K562 (cell line): ENCODE measurements at regions not wholly inside any gene's neighbourhood (a gene's known extent, or its start where the extent isn't known, plus 50 kb on each side); places are given as distances from the start of the nearest gene placed in this dataset.

Experiments
- ATAC-seq: fragments of 200-7000 bp; cut with Tn5 transposase; 3 replicates; pipeline ENCODE4 v1.9.1; 2020; ENCODE audit warnings: moderate library complexity
- BruUV-seq: library from RNA; stranded (reverse); fragments of 400-500 nt; replicated peaks from 2 replicates; lab custom pipeline; 2021; lab: Mats Ljungman, UMichigan
- CTCF ChIA-PET: fragments of 300-600 bp; formaldehyde crosslinking; extraction: SDS; loops from one replicate; lab custom pipeline; 2021; ENCODE audit warnings: low intra/inter-chr PET ratio; lab: Yijun Ruan, JAX
- POLR2A ChIA-PET: fragments of 300-600, 350-650 bp; sonication (Branson Sonifier 250); formaldehyde crosslinking; extraction: SDS; loops from one replicate; lab custom pipeline; 2021; ENCODE audit warnings: antibody characterized with exemption, inconsistent platforms; lab: Yijun Ruan, JAX
- DNase-seq, 4 experiments: peaks; one replicate each; pipeline versions ENCODE4 v3.0.0 to v3.0.0-alpha.2; 2011 to 2018; ENCODE audit warnings: low spot score in 3 of 4, mixed read lengths in 3 of 4; ENCODE audit errors: extremely low read depth in 1 of 4
- FAIRE-seq: peaks from 2 replicates; lab custom pipeline; 2011; peaks lifted over from hg19 to GRCh38; lab: Jason Lieb, UNC
- H2AFZ ChIP-seq: 2 replicates; pipeline ENCODE4 v1.6.0; 2011; ENCODE audit warnings: low read depth, low read length, control low read depth, inconsistent platforms
- H3K27ac ChIP-seq: fragments of 200-600 bp; 3 replicates; pipeline ENCODE4 v1.8.0; 2011; ENCODE audit warnings: low read depth, mild to moderate bottlenecking, control low read depth, inconsistent platforms, low read length, moderate library complexity, mixed read lengths; ENCODE audit errors: extremely low read depth
- H3K27me3 ChIP-seq, 2 experiments: fragments of 300-600 bp in 1 of 2; 2 replicates in 1 of 2; 3 replicates in 1 of 2; pipeline versions ENCODE4 v1.6.0 to v1.8.0; 2011; ENCODE audit warnings: inconsistent platforms in 2 of 2, low read length in 2 of 2, mild to moderate bottlenecking in 1 of 2, mixed read lengths in 1 of 2, moderate library complexity in 1 of 2; ENCODE audit not compliant: control insufficient read depth in 2 of 2, insufficient read depth in 2 of 2
- H3K36me3 ChIP-seq: fragments of 300-600 bp; 3 replicates; pipeline ENCODE4 v1.8.0; 2011; ENCODE audit warnings: mild to moderate bottlenecking, low read length, inconsistent platforms; ENCODE audit not compliant: control insufficient read depth, insufficient read depth
- H3K4me1 ChIP-seq, 2 experiments: fragments of 200-600 bp in 1 of 2; replicated peaks in 1 of 2; 2 replicates in 1 of 2; 3 replicates in 1 of 2; pipeline versions ENCODE4 v1.5.1 to v1.8.0; 2011; ENCODE audit warnings: inconsistent platforms in 2 of 2, low read length in 2 of 2, mild to moderate bottlenecking in 1 of 2, mixed read lengths in 1 of 2, moderate library complexity in 1 of 2; ENCODE audit not compliant: control insufficient read depth in 2 of 2, insufficient read depth in 2 of 2
- H3K4me2 ChIP-seq: 2 replicates; pipeline ENCODE4 v1.6.1; 2011; ENCODE audit warnings: low read length, control low read depth, inconsistent platforms, mixed read lengths; ENCODE audit not compliant: insufficient read depth
- H3K4me3 ChIP-seq: fragments of 200-600 bp; sonication (generic), shearing (Covaris generic); 2 replicates; pipeline ENCODE4 v1.5.1; 2016; ENCODE audit warnings: control low read depth, inconsistent platforms
- H3K79me2 ChIP-seq: fragments of 200-600 bp; 3 replicates; pipeline ENCODE4 v1.8.0; 2011; ENCODE audit warnings: low read length, inconsistent platforms; ENCODE audit not compliant: control insufficient read depth, insufficient read depth
- H3K9ac ChIP-seq, 2 experiments: 2 replicates each; pipeline versions ENCODE4 v1.6.0 to v1.6.1; 2011; ENCODE audit warnings: low read depth in 2 of 2, low read length in 2 of 2, control low read depth in 1 of 2, inconsistent platforms in 1 of 2, mild to moderate bottlenecking in 1 of 2, mixed read lengths in 1 of 2; ENCODE audit not compliant: insufficient read depth in 1 of 2
- H3K9me1 ChIP-seq: one replicate; pipeline ENCODE4 v1.6.0; 2011; ENCODE audit warnings: inconsistent platforms, mild to moderate bottlenecking, low read length, moderate library complexity; ENCODE audit not compliant: control insufficient read depth, insufficient read depth
- H3K9me3 ChIP-seq: replicated peaks from 2 replicates; pipeline ENCODE4 v1.5.1; 2011; ENCODE audit warnings: low read depth, low read length, inconsistent platforms; ENCODE audit not compliant: control insufficient read depth, insufficient read depth
- H4K20me1 ChIP-seq: replicated peaks from 2 replicates; pipeline ENCODE4 v1.6.1; 2011; ENCODE audit warnings: low read length, inconsistent platforms, mixed read lengths; ENCODE audit not compliant: control insufficient read depth, insufficient read depth
- BHLHE40 ChIP-seq: IDR thresholded peaks from 2 replicates; pipeline ENCODE4 v1.6.1; 2011; ENCODE audit warnings: low read length, improper control_type of control experiment
- ESRRA ChIP-seq: fragments of 450-650 bp; IDR thresholded peaks from 2 replicates; pipeline ENCODE4 v1.6.1; 2014; ENCODE audit warnings: low read depth, mild to moderate bottlenecking, moderate library complexity, borderline replicate concordance
- FOXP1 ChIP-seq: sonication (generic); formaldehyde crosslinking; IDR thresholded peaks from 2 replicates; pipeline ENCODE4 v1.8.0; 2022; ENCODE audit warnings: mild to moderate bottlenecking, missing genetic modification reagents
- HCFC1 ChIP-seq: IDR thresholded peaks from 2 replicates; pipeline ENCODE4 v1.6.1; 2012; ENCODE audit warnings: low read depth, low read length, improper control_type of control experiment
- HINFP ChIP-seq: fragments of 450-650 bp; conservative IDR thresholded peaks from 2 replicates; pipeline ENCODE4 v1.6.1; 2016; ENCODE audit warnings: missing genetic modification characterization, low read depth, mild to moderate bottlenecking, control low read depth, missing compliant biosample characterization
- KAT2B ChIP-seq: IDR thresholded peaks from one replicate; pipeline ENCODE4 v1.6.1; 2012; ENCODE audit warnings: low read depth, mild to moderate bottlenecking, control low read depth, inconsistent platforms, low read length, moderate library complexity
- MTA3 ChIP-seq: fragments of 450-650 bp; formaldehyde crosslinking; IDR thresholded peaks from 2 replicates; pipeline ENCODE4 v1.6.1; 2017; ENCODE audit warnings: mild to moderate bottlenecking, borderline replicate concordance
- NCOA4 ChIP-seq: fragments of 450-650 bp; IDR thresholded peaks from 2 replicates; pipeline ENCODE4 v1.6.1; 2018; ENCODE audit warnings: mild to moderate bottlenecking; ENCODE audit not compliant: partially characterized antibody
- ZFP1 ChIP-seq: fragments of 450-650 bp; formaldehyde crosslinking; IDR thresholded peaks from 2 replicates; pipeline ENCODE4 v1.4.0; 2020; ENCODE audit warnings: mild to moderate bottlenecking, mixed read lengths
- ZNF24 ChIP-seq: fragments of 450-650 bp; IDR thresholded peaks from 2 replicates; pipeline ENCODE4 v1.6.1; 2016
- in situ Hi-C: fragments of 300-500 bp; cut with MboI; formaldehyde crosslinking; loops from 4 replicates; pipeline ENCODE4 v1.15.0; 2018; ENCODE audit warnings: inconsistent platforms, mixed read lengths
- intact Hi-C: fragments of 100-400 bp; cut with micrococcal nuclease; formaldehyde crosslinking; loops from 2 replicates; pipeline ENCODE4 v1.14.2; 2022

GRCh38 chrX:26925088-26925487 is 538.1 kb downstream of the PPP4R3C start:
- no peak overlapping the region for H3K4me3 ChIP-seq
- H3K27me3 ChIP-seq = no peaks in the 10 kb centered on the region
- no peaks in the 10 kb centered on the region for H3K4me1 ChIP-seq
- H3K9me1 ChIP-seq = no peaks in the 10 kb centered on the region
- H3K79me2 ChIP-seq = no peaks in the 10 kb centered on the region
- no peak overlapping the region for H2AFZ ChIP-seq
- H4K20me1 ChIP-seq = no peaks in the 10 kb centered on the region
- ATAC-seq (no peak), FAIRE-seq (no peak), DNase-seq (no peak)
- no TSS peak for BruUV-seq
- in situ Hi-C loops (no loop called here), intact Hi-C loops (no loop called here)
- no peak overlapping the region for H3K27ac ChIP-seq
- ChIA-PET POLR2A (no interaction called here), CTCF (no interaction called here)
- no peaks in the 10 kb centered on the region for H3K9me3 ChIP-seq
- no peak overlapping the region for H3K9ac ChIP-seq
- TF ChIP-seq FOXP1 (CRISPR knock-in tag) (no peak), ZFP1 (CRISPR knock-in tag) (no peak), ESRRA (no peak), ZNF24 (no peak), HINFP (tag) (no peak), NCOA4 (no peak), BHLHE40 (no peak), HCFC1 (no peak), MTA3 (no peak), KAT2B (no peak)
- no peak overlapping the region for H3K4me2 ChIP-seq
- H3K36me3 ChIP-seq = no peaks in the 10 kb centered on the region
